IPS-20b (cell line): ENCODE measurements at regions not wholly inside any gene's neighbourhood (a gene's known extent, or its start where the extent isn't known, plus 50 kb on each side); places are given as distances from the start of the nearest gene placed in this dataset.

Experiments used
- H3K27ac ChIP-seq: one replicate; pipeline ENCODE4 v1.5.1; 2013; ENCODE audit warnings: low read length
- H3K27me3 ChIP-seq: 2 replicates; pipeline ENCODE4 v1.6.1; 2013; ENCODE audit warnings: mild to moderate bottlenecking, low read length, inconsistent platforms; ENCODE audit not compliant: insufficient read depth
- H3K36me3 ChIP-seq: 2 replicates; pipeline ENCODE4 v1.6.1; 2013; ENCODE audit warnings: low read depth, mild to moderate bottlenecking, inconsistent platforms, low read length, moderate library complexity; ENCODE audit not compliant: insufficient read depth
- H3K4me1 ChIP-seq: 2 replicates; pipeline ENCODE4 v1.6.1; 2013; ENCODE audit warnings: mild to moderate bottlenecking, control low read depth, inconsistent platforms, low read length, moderate library complexity; ENCODE audit not compliant: insufficient read depth
- H3K4me3 ChIP-seq: 2 replicates; pipeline ENCODE4 v1.5.1; 2013; ENCODE audit warnings: mild to moderate bottlenecking, low read length, inconsistent platforms
- H3K9ac ChIP-seq: 2 replicates; pipeline ENCODE4 v1.6.1; 2013; ENCODE audit warnings: low read depth, mild to moderate bottlenecking, inconsistent platforms, low read length, moderate library complexity
- H3K9me3 ChIP-seq: 2 replicates; pipeline ENCODE4 v1.6.1; 2013; ENCODE audit warnings: mild to moderate bottlenecking, low read depth, low read length, inconsistent platforms; ENCODE audit not compliant: insufficient read depth

DNA sequence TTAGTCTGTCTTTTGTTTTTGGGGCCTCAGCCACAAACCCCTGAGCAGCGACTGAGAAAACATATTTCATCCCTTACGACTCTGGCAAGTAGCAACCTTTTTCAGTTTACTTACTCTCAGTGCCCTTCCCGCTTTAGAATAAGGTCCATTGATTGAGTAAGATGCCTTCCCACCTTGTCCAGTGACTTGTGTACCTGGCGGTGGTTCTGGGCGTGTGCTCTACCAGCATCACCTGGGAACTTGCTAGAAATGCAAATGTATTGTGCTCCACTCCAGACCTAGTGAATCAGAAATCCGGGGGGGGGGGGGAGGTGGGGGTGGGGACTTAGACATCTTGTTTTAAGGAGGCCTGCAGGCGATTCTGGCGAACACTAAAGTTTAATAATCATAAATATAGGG is 72.1 kb downstream of the S1PR1 start:
- Histone ChIP-seq H3K9me3 (no peaks in the 10 kb centered on the region), H3K9ac (no peak overlapping the region), H3K27ac (no peak overlapping the region), H3K4me3 (no peak overlapping the region), H3K4me1 (peaks cover 8% of the 10 kb centered on the region; the same call in 1 of the 2 replicates), H3K36me3 (no peaks in the 10 kb centered on the region), H3K27me3 (peaks cover 12% of the 10 kb centered on the region; the same call in 1 of the 2 replicates)

- Histone ChIP-seq H3K4me3 (peak overlapping the region; percentile 73), H3K27me3 (peaks cover 12% of the 10 kb centered on the region; the same call in 1 of the 2 replicates), H3K36me3 (no peaks in the 10 kb centered on the region), H3K4me1 (peaks cover 8% of the 10 kb centered on the region; the same call in 1 of the 2 replicates), H3K27ac (no peak overlapping the region), H3K9me3 (no peaks in the 10 kb centered on the region), H3K9ac (peak overlapping the region; percentile 40; the same call in 1 of the 2 replicates)
These were observed 72.8 kb downstream of the S1PR1 start for GRCh38 chr1:101309334-101310311.

DNA sequence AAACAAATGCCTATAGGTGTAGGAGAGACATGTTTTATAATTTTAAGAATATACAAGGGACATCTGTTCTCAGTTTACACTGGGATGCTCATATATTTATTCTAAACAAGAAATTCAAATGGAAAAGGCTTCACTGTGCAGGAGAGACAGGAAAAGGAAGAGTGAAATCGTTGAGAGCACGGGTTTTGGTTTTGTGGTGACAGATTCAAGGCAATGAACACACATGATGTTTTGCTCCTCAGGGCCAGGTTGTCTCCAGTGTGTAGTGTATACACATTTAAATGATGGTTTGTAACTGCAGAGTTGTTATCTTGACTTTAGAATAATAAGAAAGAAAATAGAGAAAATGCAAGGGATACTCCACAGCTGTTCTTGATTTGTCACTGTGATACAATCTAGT is 73.7 kb downstream of the S1PR1 start:
- Histone ChIP-seq H3K9ac (peak overlapping the region; percentile 40; the same call in 1 of the 2 replicates), H3K27me3 (peaks cover 12% of the 10 kb centered on the region; the same call in 1 of the 2 replicates), H3K9me3 (no peaks in the 10 kb centered on the region), H3K4me1 (peaks cover 8% of the 10 kb centered on the region; the same call in 1 of the 2 replicates), H3K4me3 (peak overlapping the region; percentile 73; the same call in 1 of the 2 replicates), H3K36me3 (no peaks in the 10 kb centered on the region), H3K27ac (no peak overlapping the region)

GRCh38 chr1:101311146-101311920 is 74.5 kb downstream of the S1PR1 start:
- no peak overlapping the region for H3K27ac ChIP-seq
- no peak overlapping the region for H3K9ac ChIP-seq
- peaks cover 8% of the 10 kb centered on the region; the same call in 1 of the 2 replicates for H3K4me1 ChIP-seq
- H3K9me3 ChIP-seq, result no peaks in the 10 kb centered on the region
- no peaks in the 10 kb centered on the region for H3K36me3 ChIP-seq
- no peak overlapping the region for H3K4me3 ChIP-seq
- peaks cover 12% of the 10 kb centered on the region; the same call in 1 of the 2 replicates for H3K27me3 ChIP-seq

DNA sequence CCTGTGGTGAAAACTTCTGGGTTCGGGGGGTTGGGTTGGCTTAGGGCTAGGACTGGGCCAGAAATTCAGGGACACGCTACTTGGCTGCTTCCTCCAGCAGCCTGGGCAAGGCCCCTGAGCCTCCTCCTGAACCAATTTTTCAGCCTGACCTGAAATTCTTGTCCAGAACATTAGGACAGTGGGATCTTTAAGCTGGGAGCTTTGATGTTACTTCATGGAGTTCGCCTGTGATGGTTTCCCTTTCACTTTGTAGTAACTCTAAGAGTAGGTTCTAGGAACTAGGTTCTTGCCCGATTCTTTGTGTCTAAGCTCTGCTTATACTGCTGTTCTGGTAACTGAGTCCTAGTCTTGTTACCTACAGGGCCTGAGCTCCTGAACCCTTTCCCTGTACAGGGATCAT is 75.3 kb downstream of the S1PR1 start:
- Histone ChIP-seq H3K9me3 (no peaks in the 10 kb centered on the region), H3K27me3 (peaks cover 12% of the 10 kb centered on the region; the same call in 1 of the 2 replicates), H3K36me3 (no peaks in the 10 kb centered on the region), H3K4me1 (peaks cover 8% of the 10 kb centered on the region; the same call in 1 of the 2 replicates), H3K27ac (no peak overlapping the region), H3K9ac (no peak overlapping the region), H3K4me3 (no peak overlapping the region)

- no peaks in the 10 kb centered on the region for H3K36me3 ChIP-seq
- H3K27ac ChIP-seq, result no peak overlapping the region
- H3K4me3 ChIP-seq, result no peak overlapping the region
- H3K27me3 ChIP-seq, result peaks cover 12% of the 10 kb centered on the region; the same call in 1 of the 2 replicates
- no peaks in the 10 kb centered on the region for H3K9me3 ChIP-seq
- no peak overlapping the region for H3K9ac ChIP-seq
- peaks cover 8% of the 10 kb centered on the region; the same call in 1 of the 2 replicates for H3K4me1 ChIP-seq
These were observed 76.5 kb downstream of the S1PR1 start for GRCh38 chr1:101313356-101313755.

GRCh38 chr1:101314244-101314643 is 77.4 kb downstream of the S1PR1 start:
- H3K27ac ChIP-seq, result no peak overlapping the region
- H3K27me3 ChIP-seq, result peaks cover 12% of the 10 kb centered on the region; the same call in 1 of the 2 replicates
- H3K4me3 ChIP-seq, result no peak overlapping the region
- no peaks in the 10 kb centered on the region for H3K36me3 ChIP-seq
- H3K4me1 ChIP-seq, result peaks cover 8% of the 10 kb centered on the region; the same call in 1 of the 2 replicates
- H3K9me3 ChIP-seq, result no peaks in the 10 kb centered on the region
- no peak overlapping the region for H3K9ac ChIP-seq

GRCh38 chr1:101316256-101316655 is 79.4 kb downstream of the S1PR1 start:
- H3K4me1 ChIP-seq, result no peaks in the 10 kb centered on the region; the same call in 1 of the 2 replicates

DNA sequence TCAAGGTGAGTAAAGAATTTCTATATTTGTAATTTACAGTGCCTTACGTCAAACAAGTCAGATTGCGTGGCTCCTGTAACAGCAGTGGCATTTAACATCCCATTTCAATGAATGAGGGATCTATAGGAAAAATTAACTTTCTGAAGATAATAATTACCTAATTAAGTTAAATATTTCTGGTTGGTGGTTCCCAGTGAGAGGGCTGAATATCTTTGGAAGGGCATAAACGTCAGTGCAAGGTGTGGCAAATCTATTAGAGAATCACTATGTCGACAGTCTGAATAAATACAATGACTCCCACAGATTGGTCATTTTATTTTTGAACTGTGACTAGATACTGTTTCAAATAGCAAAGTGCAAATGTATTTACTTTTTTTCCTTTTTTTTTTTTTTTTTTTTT is 80.0 kb downstream of the S1PR1 start:
- Histone ChIP-seq H3K36me3 (no peaks in the 10 kb centered on the region), H3K4me1 (no peaks in the 10 kb centered on the region; the same call in 1 of the 2 replicates), H3K27me3 (peaks cover 5% of the 10 kb centered on the region; the same call in 1 of the 2 replicates), H3K4me3 (no peak overlapping the region), H3K9ac (no peak overlapping the region), H3K27ac (no peak overlapping the region), H3K9me3 (no peaks in the 10 kb centered on the region)

More at GRCh38 chr1:101316256-101316655, 79.4 kb downstream of the S1PR1 start:
- Histone ChIP-seq H3K4me3 (no peak overlapping the region), H3K9me3 (no peaks in the 10 kb centered on the region), H3K27me3 (peaks cover 10% of the 10 kb centered on the region; the same call in 1 of the 2 replicates), H3K36me3 (no peaks in the 10 kb centered on the region), H3K9ac (no peak overlapping the region), H3K27ac (no peak overlapping the region)

- no peaks in the 10 kb centered on the region for H3K9me3 ChIP-seq
- no peaks in the 10 kb centered on the region for H3K36me3 ChIP-seq
- no peaks in the 10 kb centered on the region; the same call in 1 of the 2 replicates for H3K4me1 ChIP-seq
- H3K27me3 ChIP-seq, result peaks cover 4% of the 10 kb centered on the region; the same call in 1 of the 2 replicates
- H3K9ac ChIP-seq, result no peak overlapping the region
- H3K27ac ChIP-seq, result no peak overlapping the region
- no peak overlapping the region for H3K4me3 ChIP-seq
These were observed 80.8 kb downstream of the S1PR1 start for GRCh38 chr1:101317590-101317989.

GRCh38 chr1:101323535-101323934 is 86.7 kb downstream of the S1PR1 start:
- Histone ChIP-seq H3K4me1 (peaks cover 6% of the 10 kb centered on the region; the same call in 1 of the 2 replicates), H3K9ac (no peak overlapping the region), H3K4me3 (no peak overlapping the region), H3K36me3 (no peaks in the 10 kb centered on the region), H3K27me3 (no peaks in the 10 kb centered on the region), H3K27ac (no peak overlapping the region), H3K9me3 (no peaks in the 10 kb centered on the region)
